Neural cell (in vitro differentiated cells): ENCODE measurements at regions not wholly inside any gene's neighbourhood (a gene's known extent, or its start where the extent isn't known, plus 50 kb on each side); places are given as distances from the start of the nearest gene placed in this dataset.

ENCODE experiments used
- CTCF ChIP-seq: fragments of 450-650 bp; IDR thresholded peaks from 2 replicates; pipeline ENCODE4 v1.5.1; 2014; ENCODE audit warnings: antibody characterized with exemption, mild to moderate bottlenecking, moderate library complexity; ENCODE audit not compliant: poor library complexity, severe bottlenecking
- EP300 ChIP-seq: fragments of 450-650 bp; conservative IDR thresholded peaks from 2 replicates; pipeline ENCODE4 v1.6.1; 2014; ENCODE audit warnings: antibody characterized with exemption, mild to moderate bottlenecking, moderate library complexity; ENCODE audit not compliant: poor library complexity, severe bottlenecking
- EZH2 ChIP-seq: fragments of 200-600, 300-800 bp; shearing (Covaris generic), sonication (generic); IDR thresholded peaks from 2 replicates; pipeline ENCODE4 v1.6.1; 2014; ENCODE audit warnings: antibody characterized with exemption, low read length, borderline replicate concordance, mild to moderate bottlenecking; ENCODE audit not compliant: insufficient read depth, poor library complexity, severe bottlenecking
- POLR2AphosphoS5 ChIP-seq: IDR thresholded peaks from 2 replicates; pipeline ENCODE4 v1.6.1; 2012
- RAD21 ChIP-seq: fragments of 450-650 bp; conservative IDR thresholded peaks from 2 replicates; pipeline ENCODE4 v1.6.1; 2014; ENCODE audit warnings: antibody characterized with exemption, mild to moderate bottlenecking, moderate library complexity
- SMC3 ChIP-seq: fragments of 450-650 bp; conservative IDR thresholded peaks from 2 replicates; pipeline ENCODE4 v1.6.1; 2014; ENCODE audit warnings: antibody characterized with exemption, mild to moderate bottlenecking, moderate library complexity; ENCODE audit not compliant: poor library complexity
- TAF1 ChIP-seq: IDR thresholded peaks from 2 replicates; pipeline ENCODE4 v1.6.1; 2012; ENCODE audit warnings: low read depth
- TF ChIP-seq, protein P1 (sequence below): IDR thresholded peaks from 2 replicates; pipeline ENCODE4 v1.6.1; 2012; ENCODE audit warnings: borderline replicate concordance

GRCh38 chr13:61179741-61180140, 235.9 kb downstream of the PCDH20 start:
- no peak for TF ChIP-seq CTCF
- TF ChIP-seq SMC3 = no peak
- TF ChIP-seq RAD21 = no peak
- TF ChIP-seq, protein P1, sequence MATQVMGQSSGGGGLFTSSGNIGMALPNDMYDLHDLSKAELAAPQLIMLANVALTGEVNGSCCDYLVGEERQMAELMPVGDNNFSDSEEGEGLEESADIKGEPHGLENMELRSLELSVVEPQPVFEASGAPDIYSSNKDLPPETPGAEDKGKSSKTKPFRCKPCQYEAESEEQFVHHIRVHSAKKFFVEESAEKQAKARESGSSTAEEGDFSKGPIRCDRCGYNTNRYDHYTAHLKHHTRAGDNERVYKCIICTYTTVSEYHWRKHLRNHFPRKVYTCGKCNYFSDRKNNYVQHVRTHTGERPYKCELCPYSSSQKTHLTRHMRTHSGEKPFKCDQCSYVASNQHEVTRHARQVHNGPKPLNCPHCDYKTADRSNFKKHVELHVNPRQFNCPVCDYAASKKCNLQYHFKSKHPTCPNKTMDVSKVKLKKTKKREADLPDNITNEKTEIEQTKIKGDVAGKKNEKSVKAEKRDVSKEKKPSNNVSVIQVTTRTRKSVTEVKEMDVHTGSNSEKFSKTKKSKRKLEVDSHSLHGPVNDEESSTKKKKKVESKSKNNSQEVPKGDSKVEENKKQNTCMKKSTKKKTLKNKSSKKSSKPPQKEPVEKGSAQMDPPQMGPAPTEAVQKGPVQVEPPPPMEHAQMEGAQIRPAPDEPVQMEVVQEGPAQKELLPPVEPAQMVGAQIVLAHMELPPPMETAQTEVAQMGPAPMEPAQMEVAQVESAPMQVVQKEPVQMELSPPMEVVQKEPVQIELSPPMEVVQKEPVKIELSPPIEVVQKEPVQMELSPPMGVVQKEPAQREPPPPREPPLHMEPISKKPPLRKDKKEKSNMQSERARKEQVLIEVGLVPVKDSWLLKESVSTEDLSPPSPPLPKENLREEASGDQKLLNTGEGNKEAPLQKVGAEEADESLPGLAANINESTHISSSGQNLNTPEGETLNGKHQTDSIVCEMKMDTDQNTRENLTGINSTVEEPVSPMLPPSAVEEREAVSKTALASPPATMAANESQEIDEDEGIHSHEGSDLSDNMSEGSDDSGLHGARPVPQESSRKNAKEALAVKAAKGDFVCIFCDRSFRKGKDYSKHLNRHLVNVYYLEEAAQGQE = no peak
- TF ChIP-seq EP300 = no peak
- no peak for TF ChIP-seq EZH2
- TF ChIP-seq POLR2AphosphoS5 = no peak
- TF ChIP-seq TAF1 = no peak
